Uterus (tissue), 3 donors: ENCODE measurements at regions not wholly inside any gene's neighbourhood (a gene's known extent, or its start where the extent isn't known, plus 50 kb on each side); places are given as distances from the start of the nearest gene placed in this dataset.

Experiments used
- DNase-seq, 2 donors: peaks; one replicate each; pipeline ENCODE4 v3.0.0-alpha.2; 2019 to 2020
- H3K27ac ChIP-seq, 2 donors: fragments of 200-600 bp; sonication (generic); 1 replicate in 1 of 2; 2 replicates in 1 of 2; pipeline ENCODE4 v1.5.1; 2016 to 2018
- H3K27me3 ChIP-seq, 2 donors: fragments of 200-600 bp; sonication (generic); one replicate each; pipeline ENCODE4 v1.5.1; 2018 to 2019; ENCODE audit warnings: control low read depth in 1 of 2
- H3K36me3 ChIP-seq, 2 donors: fragments of 200-600 bp; sonication (generic); one replicate each; pipeline ENCODE4 v1.5.1; 2019; ENCODE audit warnings: control low read depth in 1 of 2
- H3K4me1 ChIP-seq, 2 donors: fragments of 200-600 bp; sonication (generic); one replicate each; pipeline ENCODE4 v1.5.1; 2018 to 2019; ENCODE audit warnings: control low read depth in 1 of 2
- H3K4me3 ChIP-seq, 2 donors: fragments of 200-600 bp; sonication (generic); 1 replicate in 1 of 2; 2 replicates in 1 of 2; pipeline ENCODE4 v1.5.1; 2018 to 2019; ENCODE audit warnings: mild to moderate bottlenecking in 1 of 2
- H3K9me3 ChIP-seq, 2 donors: fragments of 200-600 bp; sonication (generic); one replicate each; pipeline ENCODE4 v1.5.1; 2019; ENCODE audit warnings: control low read depth in 1 of 2
- POLR2A ChIP-seq, 2 donors: fragments of 450-650 bp; IDR thresholded peaks; one replicate each; pipeline ENCODE4 v1.6.1; 2016; ENCODE audit warnings: antibody characterized with exemption in 2 of 2, mild to moderate bottlenecking in 1 of 2, moderate library complexity in 1 of 2
- intact Hi-C: fragments of 100-400 bp; cut with DNase I; formaldehyde crosslinking; loops from one replicate; pipeline ENCODE4 v1.15.1; 2023; ENCODE audit warnings: low total_unique reads
- TF ChIP-seq, protein P1 (sequence below), 4 experiments: fragments of 200-600 bp in 2 of 4; fragments of 450-650 bp in 2 of 4; sonication (generic) in 2 of 4; IDR thresholded peaks; one replicate each; pipeline ENCODE4 v1.5.1; 2016 to 2019; ENCODE audit warnings: antibody characterized with exemption in 4 of 4, mild to moderate bottlenecking in 2 of 4, moderate library complexity in 1 of 4
- donor health status: DM: yes; HTN: yes; CAD: no.

DNA sequence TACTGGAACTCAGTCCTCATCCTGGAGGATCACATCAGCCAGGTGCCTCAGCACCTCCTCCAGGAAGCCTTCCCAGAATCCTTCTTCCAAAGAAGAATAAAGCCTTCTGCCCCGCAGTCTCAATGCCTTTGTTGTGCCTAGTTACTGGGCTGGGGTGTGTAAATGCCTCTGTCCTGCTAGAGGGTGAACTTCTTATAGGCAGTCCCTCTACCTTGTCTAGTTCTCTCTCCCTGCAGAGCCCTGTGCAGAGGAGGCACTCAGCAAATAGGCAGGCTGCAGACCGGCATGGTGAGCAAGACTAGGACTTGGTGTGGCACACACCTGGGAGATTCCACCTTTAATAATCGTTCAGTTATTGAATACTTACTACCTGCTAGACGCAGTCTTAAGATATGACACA is 104.7 kb upstream of the PCBD1 start:
- no peak for TF ChIP-seq POLR2A (IDR thresholded peaks at IDR 0.05)
- TF ChIP-seq, protein P1, sequence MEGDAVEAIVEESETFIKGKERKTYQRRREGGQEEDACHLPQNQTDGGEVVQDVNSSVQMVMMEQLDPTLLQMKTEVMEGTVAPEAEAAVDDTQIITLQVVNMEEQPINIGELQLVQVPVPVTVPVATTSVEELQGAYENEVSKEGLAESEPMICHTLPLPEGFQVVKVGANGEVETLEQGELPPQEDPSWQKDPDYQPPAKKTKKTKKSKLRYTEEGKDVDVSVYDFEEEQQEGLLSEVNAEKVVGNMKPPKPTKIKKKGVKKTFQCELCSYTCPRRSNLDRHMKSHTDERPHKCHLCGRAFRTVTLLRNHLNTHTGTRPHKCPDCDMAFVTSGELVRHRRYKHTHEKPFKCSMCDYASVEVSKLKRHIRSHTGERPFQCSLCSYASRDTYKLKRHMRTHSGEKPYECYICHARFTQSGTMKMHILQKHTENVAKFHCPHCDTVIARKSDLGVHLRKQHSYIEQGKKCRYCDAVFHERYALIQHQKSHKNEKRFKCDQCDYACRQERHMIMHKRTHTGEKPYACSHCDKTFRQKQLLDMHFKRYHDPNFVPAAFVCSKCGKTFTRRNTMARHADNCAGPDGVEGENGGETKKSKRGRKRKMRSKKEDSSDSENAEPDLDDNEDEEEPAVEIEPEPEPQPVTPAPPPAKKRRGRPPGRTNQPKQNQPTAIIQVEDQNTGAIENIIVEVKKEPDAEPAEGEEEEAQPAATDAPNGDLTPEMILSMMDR (IDR thresholded peaks at IDR 0.05), result no peak
- H3K9me3 ChIP-seq, result no peaks in the 10 kb centered on the region
- no peak for DNase-seq
- no peaks in the 10 kb centered on the region for H3K27me3 ChIP-seq
- no peak overlapping the region for H3K27ac ChIP-seq
- no peaks in the 10 kb centered on the region for H3K4me1 ChIP-seq
- no peaks in the 10 kb centered on the region for H3K36me3 ChIP-seq
- intact Hi-C loops, result no loop called here
- H3K4me3 ChIP-seq, result no peak overlapping the region

DNA sequence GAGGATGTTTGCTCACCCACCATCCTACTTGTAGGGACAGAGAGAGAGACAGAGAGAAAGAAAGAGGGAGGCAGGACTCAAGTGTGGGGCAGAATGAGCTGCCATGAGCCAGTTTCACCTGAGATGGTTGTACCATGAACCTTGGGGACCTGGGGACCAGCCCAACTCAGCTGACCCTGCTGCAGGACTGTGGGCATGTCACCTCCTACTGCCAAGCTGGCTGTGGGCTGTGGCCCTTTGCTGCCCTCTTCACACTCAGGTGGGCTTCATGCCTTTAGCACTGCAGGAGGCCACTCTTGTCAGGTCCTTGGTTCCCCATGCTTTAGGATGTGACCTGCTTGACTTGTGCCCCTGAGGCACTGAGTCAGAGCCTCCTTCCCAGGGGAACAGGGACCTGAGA is 108.2 kb upstream of the PCBD1 start:
- Histone ChIP-seq H3K9me3 (no peaks in the 10 kb centered on the region), H3K36me3 (no peaks in the 10 kb centered on the region), H3K27ac (no peak overlapping the region), H3K27me3 (no peaks in the 10 kb centered on the region), H3K4me1 (no peaks in the 10 kb centered on the region), H3K4me3 (no peak overlapping the region)
- DNase-seq, result no peak
- intact Hi-C loops, result no loop called here
- TF ChIP-seq, protein P1 (IDR thresholded peaks at IDR 0.05), result no peak
- no peak for TF ChIP-seq POLR2A (IDR thresholded peaks at IDR 0.05)

DNA sequence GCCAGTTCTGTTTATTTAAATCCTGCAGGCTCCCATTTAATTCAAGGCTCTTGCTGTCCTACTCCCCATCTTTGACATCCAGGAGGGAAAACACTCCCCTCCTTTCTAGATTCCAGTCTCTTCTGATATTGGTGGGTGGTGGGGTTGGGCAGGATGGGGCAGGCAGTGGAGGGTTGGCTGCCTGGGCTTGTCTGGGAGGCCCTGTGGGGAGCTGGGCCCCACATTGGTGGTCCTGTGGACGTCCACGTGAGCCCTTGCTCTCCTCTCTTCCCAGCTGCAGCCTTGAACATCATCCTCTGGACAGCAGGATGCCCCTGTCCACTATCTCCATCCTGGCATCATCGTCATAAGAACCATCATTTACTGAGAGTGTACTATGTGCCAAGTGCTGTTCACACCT is 108.9 kb upstream of the PCBD1 start:
- H3K27me3 ChIP-seq, result no peaks in the 10 kb centered on the region
- no peak for DNase-seq
- intact Hi-C loops, result no loop called here
- H3K27ac ChIP-seq, result no peak overlapping the region
- H3K9me3 ChIP-seq, result no peaks in the 10 kb centered on the region
- no peaks in the 10 kb centered on the region for H3K4me1 ChIP-seq
- TF ChIP-seq POLR2A (IDR thresholded peaks at IDR 0.05), result no peak
- TF ChIP-seq, protein P1 (IDR thresholded peaks at IDR 0.05), result no peak
- H3K4me3 ChIP-seq, result no peak overlapping the region
- no peaks in the 10 kb centered on the region for H3K36me3 ChIP-seq

DNA sequence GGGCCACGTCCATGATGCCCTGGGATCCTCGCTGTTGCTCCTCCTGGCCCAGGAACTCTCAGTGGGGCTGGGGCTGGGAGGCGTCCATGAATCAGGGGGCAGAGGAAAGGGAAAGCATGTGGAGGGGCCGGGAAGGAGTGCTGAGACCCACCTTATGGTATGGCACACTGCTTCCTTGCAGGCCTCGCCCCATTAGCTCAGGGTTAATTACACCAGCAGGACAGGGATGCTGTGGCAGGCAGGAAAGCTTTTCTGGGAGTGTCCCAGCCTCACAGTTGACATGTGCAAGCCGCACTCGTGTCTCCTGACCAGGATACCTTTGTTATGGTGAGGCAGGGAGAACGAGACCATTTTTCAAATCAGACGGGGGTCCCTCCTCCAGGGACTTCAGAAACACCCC is 109.7 kb upstream of the PCBD1 start:
- DNase-seq, result no peak
- Histone ChIP-seq H3K4me3 (no peak overlapping the region), H3K36me3 (no peaks in the 10 kb centered on the region), H3K9me3 (no peaks in the 10 kb centered on the region), H3K4me1 (no peaks in the 10 kb centered on the region), H3K27me3 (no peaks in the 10 kb centered on the region), H3K27ac (no peak overlapping the region)
- intact Hi-C loops, result no loop called here
- TF ChIP-seq, protein P1 (IDR thresholded peaks at IDR 0.05), result no peak
- no peak for TF ChIP-seq POLR2A (IDR thresholded peaks at IDR 0.05)

DNA sequence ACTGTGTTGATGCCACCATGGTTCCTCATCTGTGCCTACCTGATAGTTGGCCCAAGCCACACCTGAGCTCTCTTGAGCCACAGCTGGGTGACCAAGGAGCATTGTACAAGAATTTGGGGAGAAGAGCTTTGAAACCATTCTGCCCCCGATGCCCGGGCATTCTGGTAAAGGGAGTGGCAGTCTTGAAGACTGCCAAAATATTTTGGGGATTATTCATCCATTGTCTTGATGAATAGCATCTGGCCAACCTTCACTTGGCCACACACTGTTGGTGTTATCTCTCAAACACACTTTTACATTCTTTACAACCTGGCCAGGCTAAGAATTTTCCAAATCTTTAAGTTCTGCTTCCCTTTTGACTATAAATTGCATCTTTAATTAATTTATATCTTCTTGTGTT is 113.1 kb upstream of the PCBD1 start:
- H3K9me3 ChIP-seq, result no peaks in the 10 kb centered on the region
- intact Hi-C loops, result no loop called here
- no peak overlapping the region for H3K4me3 ChIP-seq
- TF ChIP-seq, protein P1 (IDR thresholded peaks at IDR 0.05), result no peak
- no peak for TF ChIP-seq POLR2A (IDR thresholded peaks at IDR 0.05)
- no peaks in the 10 kb centered on the region for H3K27me3 ChIP-seq
- no peak overlapping the region for H3K27ac ChIP-seq
- no peaks in the 10 kb centered on the region for H3K36me3 ChIP-seq
- DNase-seq, result no peak
- H3K4me1 ChIP-seq, result no peaks in the 10 kb centered on the region
